DMS53 (cell line): ENCODE measurements at regions not wholly inside any gene's neighbourhood (a gene's known extent, or its start where the extent isn't known, plus 50 kb on each side); places are given as distances from the start of the nearest gene placed in this dataset.

Experiments used
- DNase-seq: peaks from one replicate; lab custom pipeline; 2025; lab: John Stamatoyannopoulos, UW

DNA sequence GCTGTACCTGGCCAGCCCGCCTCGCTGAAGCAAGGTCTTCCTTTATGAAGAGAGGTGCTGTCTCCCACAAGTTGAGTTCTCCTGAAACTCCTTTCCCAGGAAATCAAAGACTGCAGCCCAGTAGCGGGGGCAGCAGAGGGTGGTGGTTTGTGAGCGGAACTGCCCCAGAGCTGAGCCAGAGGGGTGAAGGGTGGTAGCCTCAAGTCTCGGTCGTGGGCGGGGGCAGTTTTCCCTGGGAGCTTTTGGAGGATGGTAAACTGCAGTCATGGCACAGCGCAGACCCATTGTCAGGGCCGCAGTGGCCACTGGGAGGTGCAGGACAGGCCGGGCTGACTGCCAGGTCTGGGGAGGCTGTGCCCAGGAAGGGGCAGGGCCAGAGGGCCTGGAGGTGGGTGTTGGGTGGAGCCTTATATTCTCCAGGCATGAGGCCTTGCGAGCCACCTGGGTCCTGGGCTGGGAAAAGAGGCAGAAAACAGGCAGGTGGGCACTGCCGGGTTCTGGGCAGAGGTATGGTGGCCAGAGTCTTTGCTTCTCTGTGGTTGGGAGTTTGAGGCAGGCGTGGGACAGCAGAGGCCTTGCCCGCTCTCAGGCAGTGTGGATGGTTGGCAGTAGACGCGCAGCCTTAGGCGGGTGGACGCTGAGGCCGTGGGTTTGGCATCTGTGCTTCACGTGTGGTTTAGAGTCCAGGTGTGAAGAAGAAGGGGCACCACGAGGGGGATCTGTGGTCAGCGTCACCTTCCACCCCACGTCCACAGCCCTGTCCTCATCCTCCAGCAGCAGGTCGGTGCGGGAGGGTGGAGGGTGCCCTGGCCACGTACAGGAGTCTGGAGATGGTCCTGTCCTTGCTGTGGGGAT is 1176.4 kb downstream of the BRD1 start:
- DNase-seq: no peak

DNA sequence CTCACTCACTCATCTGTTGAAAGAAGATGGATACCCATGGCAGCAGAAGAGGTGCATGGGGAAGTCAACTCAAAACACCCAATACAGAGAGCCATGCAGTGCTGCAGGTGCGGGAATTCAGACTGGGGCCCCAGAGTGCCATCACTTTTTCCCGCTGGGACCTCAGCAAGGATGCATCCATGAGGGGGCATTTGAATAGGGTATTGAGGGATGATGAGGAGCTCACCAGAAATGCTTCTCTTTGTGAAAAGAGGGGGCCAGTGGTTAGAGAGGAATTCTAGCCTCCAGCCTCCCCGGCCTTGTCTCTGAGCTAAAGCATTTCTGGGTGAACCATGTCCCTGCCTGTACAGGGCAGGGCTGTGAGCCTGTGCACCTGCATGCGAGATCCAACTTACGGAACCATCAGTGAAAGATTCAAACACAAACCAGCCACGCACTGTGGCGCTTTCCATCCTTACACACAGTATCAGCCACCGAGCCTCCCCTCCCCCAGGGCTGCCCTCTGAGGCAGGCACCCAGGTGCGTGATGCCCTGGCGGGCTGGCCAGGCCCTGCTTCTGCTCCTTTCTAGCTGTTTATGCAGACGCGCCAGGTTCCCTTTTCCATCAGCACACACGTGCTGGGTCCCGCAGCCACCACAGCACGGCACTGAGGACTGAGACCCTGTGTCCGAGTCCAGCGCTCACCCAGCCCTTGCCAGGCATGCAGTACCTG is 1177.2 kb downstream of the BRD1 start:
- DNase-seq: no peak

GRCh38 chr22:48649466-48649865 is 1178.2 kb downstream of the BRD1 start:
- no peak for DNase-seq

DNA sequence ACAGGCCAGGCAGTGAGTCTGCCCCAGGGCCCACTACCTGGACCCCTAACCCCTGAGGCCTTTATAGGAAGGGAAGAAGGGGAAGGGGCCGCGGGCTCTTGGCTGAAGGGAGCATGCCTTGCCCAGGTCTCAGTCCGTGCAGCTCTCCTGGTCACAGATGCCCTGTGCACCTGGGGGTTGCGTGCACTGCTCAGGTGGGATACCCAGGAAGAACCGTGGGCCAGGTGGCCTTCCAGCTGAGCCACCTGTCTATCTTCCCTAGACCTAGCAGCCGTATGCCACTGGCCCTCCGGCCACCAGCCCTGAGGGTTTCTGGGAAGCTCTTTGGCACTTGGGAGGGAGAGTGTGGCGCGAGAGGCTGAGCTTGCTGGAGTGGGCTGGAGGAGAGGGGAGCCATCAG is 1178.6 kb downstream of the BRD1 start:
- DNase-seq: no peak

DNA sequence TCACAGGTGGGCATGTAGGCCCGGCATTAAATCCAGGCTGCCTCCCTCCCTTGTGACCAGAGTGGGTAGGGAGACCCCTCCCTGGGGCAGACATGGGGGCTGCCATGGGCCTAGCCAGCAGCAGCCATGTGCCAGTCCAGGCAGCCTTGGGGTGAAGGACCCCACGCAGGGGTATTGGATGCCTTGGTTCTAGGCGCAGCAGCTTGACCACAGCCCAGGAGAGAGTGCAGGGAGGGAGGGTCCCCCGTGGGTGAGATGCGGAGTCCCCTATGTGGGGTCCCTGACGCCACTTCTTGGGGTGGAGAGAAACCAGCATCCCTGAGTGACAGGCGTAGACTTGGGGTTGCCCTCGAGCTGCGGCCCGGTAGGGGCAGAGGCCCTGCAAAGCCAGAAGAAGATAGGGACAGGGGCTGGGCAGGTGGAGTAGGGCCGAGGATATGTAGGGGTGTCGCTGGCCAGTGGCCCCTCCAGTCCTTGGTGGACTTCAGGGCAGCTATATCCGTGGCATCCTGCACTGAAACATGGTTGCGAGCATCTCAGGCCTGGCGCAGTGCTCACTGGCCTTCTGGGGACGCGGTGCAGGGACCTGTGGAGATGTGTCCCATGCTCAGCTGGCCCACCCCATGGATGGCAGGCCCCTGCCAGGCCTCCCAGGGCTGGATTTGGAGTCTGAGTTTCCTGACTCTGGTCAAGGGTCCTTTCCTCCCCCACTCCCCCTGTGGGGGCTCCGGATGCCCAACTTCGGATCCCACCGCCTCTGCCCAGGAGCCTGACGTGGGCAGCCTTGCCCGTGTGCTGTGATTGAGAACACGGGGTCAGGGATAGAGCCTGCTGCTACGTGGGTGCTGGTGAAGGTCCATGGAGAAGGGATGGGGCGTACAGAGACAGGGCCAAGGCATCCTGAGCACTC is 1179.8 kb downstream of the BRD1 start:
- no peak for DNase-seq

DNA sequence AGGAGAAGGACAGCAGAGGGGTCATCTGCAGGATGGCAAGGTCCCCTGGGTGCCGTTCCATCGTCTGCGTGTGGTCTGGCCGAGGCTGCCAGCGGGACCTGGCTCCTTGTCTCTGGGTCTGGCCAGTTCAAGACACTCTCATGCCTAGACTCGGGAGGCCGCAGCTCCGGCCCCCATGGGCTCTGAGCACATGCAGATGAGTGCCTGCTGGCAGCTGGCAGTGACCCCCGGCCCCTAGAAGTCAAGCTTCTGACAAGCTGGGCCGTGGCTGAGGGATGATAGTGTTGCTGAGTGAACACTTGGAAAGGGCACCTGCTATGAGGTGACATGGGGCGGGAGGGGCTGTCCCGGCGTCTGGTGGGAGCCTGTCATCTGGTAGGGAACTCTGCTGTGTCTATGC is 1180.6 kb downstream of the BRD1 start:
- DNase-seq: no peak

DNA sequence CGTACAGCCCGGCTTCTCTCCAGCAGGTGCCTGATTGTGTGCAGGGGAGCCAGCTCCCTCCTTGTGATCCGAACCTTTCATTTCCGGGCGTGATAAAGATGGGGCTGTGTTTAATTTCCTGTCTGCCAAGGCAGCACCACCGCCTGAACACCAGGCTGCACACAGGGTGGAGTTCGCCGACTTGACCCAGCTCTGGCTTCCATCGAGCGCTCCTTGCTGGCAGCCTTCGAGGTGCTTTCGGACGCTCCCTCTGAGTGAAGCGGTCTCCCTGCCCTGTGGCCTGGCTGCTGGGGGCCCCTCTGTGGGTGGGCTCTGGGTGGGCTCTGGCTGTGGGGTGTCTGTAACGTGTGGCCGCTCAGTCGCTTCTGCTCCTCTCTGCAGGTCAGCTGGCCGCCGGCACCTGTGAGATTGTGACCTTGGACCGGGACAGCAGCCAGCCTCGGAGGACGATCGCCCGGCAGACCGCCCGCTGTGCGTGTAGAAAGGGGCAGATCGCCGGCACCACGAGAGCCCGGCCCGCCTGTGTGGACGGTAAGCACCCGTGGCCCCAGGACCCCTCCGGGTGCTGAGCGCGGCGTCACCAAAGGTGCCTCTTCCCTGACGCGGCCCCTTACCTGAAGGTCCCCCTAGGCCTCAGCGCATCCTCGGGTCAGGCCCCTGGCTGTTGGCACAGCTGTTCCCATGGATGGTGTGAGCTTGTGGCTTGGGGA is 1181.3 kb downstream of the BRD1 start:
- no peak for DNase-seq

DNA sequence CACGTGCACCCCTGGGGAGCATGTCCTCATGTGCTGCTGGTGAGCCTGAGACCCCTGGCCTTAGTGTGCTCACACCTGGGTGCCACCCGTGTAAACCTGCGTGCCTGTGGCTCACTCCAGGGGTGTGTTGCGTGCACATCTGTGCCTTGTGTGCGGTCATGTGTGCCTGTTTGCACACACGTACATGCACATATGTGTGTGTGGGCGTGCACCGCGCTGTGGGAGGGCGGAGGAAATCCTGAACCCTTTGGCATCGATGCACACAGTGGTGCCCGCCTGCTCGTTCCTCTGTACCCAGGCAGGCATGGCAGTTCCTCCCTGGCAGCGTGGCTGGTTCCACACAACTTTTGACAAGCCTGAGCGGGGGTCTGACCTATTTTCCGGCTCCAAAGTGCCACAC is 1181.9 kb downstream of the BRD1 start:
- no peak for DNase-seq

- no peak for DNase-seq
Observed at GRCh38 chr22:48644997-48645396, 1182.7 kb downstream of the BRD1 start.

DNA sequence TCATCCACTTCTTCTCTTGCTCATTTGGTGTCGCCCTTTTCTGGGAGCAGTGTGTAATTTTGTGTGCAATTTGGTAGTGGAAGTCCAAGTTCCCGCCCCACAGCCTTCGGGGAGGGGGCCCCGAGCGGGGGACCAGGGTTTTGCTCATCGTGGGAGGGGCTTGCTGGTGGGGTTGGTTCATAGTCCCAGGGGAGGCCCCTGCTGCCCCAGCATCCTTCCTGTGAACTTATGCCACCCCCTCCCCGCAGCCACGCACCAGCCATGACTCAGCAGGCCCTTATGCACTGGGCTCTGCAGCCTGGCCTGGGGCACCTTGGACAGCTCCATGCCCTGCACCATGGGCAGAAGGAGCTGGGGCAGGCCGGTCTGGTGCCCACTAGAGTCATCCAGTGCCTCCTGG is 1183.6 kb downstream of the BRD1 start:
- DNase-seq: no peak

DNA sequence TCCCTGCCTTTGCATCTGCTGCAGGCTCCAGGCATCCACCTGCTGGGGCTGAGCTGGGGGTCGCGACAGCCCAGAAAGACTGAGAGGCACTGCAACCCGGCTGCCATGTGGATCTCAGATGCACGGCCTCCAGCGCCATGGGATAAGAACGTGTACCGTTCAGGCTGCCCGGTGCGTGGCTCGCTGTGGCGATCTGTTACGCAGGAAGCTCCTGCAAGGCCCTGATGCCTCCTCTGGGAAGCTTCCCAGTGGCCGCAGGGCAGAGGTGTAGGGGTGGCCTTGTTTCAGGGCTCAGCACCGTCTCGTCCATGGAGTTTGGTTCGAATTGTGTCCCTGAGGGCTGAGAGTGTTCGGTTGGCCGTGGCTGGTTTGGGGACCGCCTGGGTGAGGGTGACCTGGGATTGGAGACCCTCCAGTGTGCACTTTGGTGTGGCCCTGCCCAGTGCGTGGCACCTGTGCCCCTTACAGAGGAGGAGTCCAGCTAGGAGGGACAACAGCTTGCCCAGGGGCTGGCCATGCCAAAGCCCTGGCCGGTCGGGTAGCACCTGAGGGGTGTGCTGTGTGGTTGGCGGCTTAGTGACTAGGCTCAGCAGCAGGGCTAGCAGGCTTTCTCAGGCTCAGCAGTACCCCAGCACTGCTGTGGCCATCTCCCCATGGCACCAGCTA is 1184.5 kb downstream of the BRD1 start:
- DNase-seq: no peak

GRCh38 chr22:48642550-48642949 is 1185.1 kb downstream of the BRD1 start:
- no peak for DNase-seq

GRCh38 chr22:48641906-48642475 is 1185.7 kb downstream of the BRD1 start:
- no peak for DNase-seq

- no peak for DNase-seq
Observed at GRCh38 chr22:48640890-48641841, 1186.5 kb downstream of the BRD1 start.

DNA sequence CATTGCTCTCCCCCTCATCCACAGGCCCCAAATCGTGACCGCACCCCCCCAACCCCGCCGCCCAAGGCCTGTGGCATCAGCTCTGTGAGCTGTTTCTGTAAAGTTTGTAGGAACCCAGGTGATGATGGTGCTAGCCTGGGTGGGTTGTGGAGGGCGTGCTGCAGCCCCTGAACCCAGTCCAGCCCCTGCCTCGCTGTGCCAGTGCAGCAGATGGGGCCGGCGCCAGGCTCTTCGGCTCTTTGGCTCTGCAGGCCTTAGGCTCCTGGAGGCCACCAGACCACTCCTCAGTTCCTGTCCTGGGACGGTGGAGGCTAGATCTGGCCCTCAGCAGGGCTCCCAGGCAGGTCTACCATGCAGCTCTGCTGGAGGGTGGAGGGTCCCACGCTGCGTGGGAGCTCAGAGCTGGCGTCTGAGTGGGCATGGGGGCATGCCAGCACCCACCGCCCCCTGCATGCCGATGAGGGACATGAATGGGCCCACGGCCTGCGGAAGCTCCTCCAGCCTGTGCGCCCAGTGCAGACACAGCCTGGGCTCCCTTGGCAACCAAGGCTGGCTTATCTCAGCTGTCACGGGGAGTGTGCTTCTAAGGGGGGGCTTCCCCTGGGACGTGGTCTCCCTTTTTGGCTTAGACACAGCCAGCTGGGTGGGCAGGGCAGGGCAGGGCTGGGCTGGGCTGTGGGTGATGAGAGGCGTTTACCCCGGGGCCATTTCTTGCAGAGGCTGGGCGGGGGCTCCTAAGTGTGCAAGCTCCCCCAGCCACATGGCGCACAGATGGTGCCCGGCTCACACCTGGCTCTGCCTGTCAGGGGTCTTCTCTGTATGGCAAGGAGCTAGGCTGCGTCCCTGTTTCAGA is 1187.6 kb downstream of the BRD1 start:
- DNase-seq: no peak

- DNase-seq: no peak
Observed at GRCh38 chr22:48639021-48639795, 1188.5 kb downstream of the BRD1 start.

DNA sequence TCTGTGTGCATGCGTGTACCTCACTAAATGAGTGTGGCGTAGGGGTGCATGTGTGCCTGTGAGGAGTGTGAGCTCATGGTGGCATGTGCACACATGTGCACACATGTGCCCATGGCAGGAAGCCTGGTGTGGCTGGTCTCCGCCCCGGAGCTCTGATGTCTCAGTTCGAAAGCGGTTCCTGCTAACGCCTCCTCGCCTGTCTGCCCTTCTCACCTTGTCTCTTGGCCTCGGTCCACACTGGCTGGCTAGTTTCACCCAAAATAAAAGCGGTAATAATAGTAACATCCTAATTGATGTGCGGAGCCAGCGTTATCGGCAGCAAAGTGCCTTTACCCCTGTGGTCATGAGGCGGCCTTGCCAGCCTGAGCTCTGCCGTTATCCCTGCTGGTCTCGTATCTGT is 1190.4 kb downstream of the BRD1 start:
- no peak for DNase-seq

DNA sequence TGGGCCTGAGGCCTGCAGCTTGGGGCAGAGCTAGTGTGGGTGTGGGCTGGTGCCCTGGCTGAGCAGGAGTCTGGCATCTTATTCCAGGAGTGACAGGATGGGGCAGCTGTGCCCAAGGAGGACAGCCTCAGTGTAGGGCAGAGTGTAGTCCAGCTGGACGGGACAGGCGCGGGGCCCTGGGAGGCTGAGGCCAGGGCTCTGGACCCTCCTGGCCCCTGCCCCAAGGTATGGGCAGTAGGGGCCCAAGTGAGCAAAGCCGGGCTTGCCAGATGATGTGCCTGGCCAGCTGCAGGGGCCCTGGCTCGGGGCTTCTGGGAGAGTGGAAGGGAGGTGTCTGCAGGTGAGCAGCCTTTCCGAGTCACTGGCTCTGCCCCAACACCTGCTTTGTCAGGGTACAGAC is 1190.9 kb downstream of the BRD1 start:
- no peak for DNase-seq
